Heart right ventricle (tissue), 16 donors: ENCODE measurements at regions not wholly inside any gene's neighbourhood (a gene's known extent, or its start where the extent isn't known, plus 50 kb on each side); places are given as distances from the start of the nearest gene placed in this dataset.

Source experiments
- ATAC-seq, 8 donors: fragments of 200-7000 bp; cut with Tn5 transposase; one replicate each; pipeline ENCODE4 v1.9.1; 2020; ENCODE audit warnings: mild to moderate bottlenecking in 8 of 8, moderate library complexity in 8 of 8, moderate number of reproducible peaks in 1 of 8
- DNase-seq, 2 donors: peaks; one replicate each; pipeline ENCODE4 v3.0.0-alpha.2; 2020
- H3K27ac ChIP-seq, 10 donors: fragments of 200-600 bp; sonication (generic) in 2 of 10; one replicate each; pipeline versions ENCODE4 v1.5.0 to v1.8.0; 2020 to 2022; ENCODE audit warnings: mild to moderate bottlenecking in 3 of 10
- H3K27me3 ChIP-seq, 7 donors: fragments of 200-600 bp; one replicate each; pipeline ENCODE4 v1.8.0; 2021 to 2022; ENCODE audit warnings: mild to moderate bottlenecking in 2 of 7
- H3K36me3 ChIP-seq, 9 donors: fragments of 200-600 bp; sonication (generic) in 1 of 9; one replicate each; pipeline versions ENCODE4 v1.5.0 to v1.8.0; 2020 to 2022; ENCODE audit warnings: mild to moderate bottlenecking in 2 of 9
- H3K4me1 ChIP-seq, 9 donors: fragments of 200-600 bp; sonication (generic) in 1 of 9; one replicate each; pipeline versions ENCODE4 v1.5.0 to v1.8.0; 2020 to 2022; ENCODE audit warnings: mild to moderate bottlenecking in 4 of 9
- H3K4me3 ChIP-seq, 10 donors: fragments of 200-600 bp; sonication (generic) in 2 of 10; one replicate each; pipeline versions ENCODE4 v1.5.0 to v1.8.0; 2020 to 2022; ENCODE audit warnings: mild to moderate bottlenecking in 7 of 10, moderate library complexity in 2 of 10
- H3K9me3 ChIP-seq, 11 donors: fragments of 200-600 bp in 10 of 11; sonication (generic) in 2 of 11; one replicate each; pipeline versions ENCODE4 v1.5.0 to v1.8.0; 2013 to 2022; ENCODE audit warnings: mild to moderate bottlenecking in 2 of 11, control low read depth in 1 of 11, moderate library complexity in 1 of 11
- CTCF ChIP-seq, 9 donors: fragments of 200-600 bp; sonication (generic) in 2 of 9; IDR thresholded peaks; one replicate each; pipeline versions ENCODE4 v1.5.0 to v1.8.0; 2021 to 2022; ENCODE audit warnings: antibody characterized with exemption in 9 of 9, mild to moderate bottlenecking in 5 of 9, moderate library complexity in 1 of 9
- WGBS, 2 donors: extraction: QIAGEN DNeasy Blood & Tissue Kit; methylation state at CpG; one replicate each; pipeline ENCODE4 v1.1.7; 2013; ENCODE audit warnings: inconsistent platforms in 1 of 2; 5-methylcytosine and 5-hydroxymethylcytosine counted together
- intact Hi-C, 10 donors: fragments of 100-400 bp; cut with DNase I; formaldehyde crosslinking; loops; one replicate each; pipeline versions ENCODE4 v1.11.1 to v1.14.2; 2022
- donor health status: Arrhythmogenic right ventricular cardiomyopathy.
- donor health status: ischemic (EF 13 %, LVEDD 7.1; RV severe dilation, severe dysfunction).
- donor health status: healthy with polysubstance abuse.
- donor health status: DM: no; HTN: yes; CAD: no.
- donor health status: DM: no; HTN: no; CAD: no.
- donor health status: ischemic (EF 25% LVEDD 6.9; RV normal size, moderate dysfunction).
- donor health status: ischemic (EF 25% LVEDD 5.7; RV mildly dilated, moderate dysfunction).
- donor health status: healthy.
- donor health status: DM: yes; HTN: yes; CAD: no.
- donor health status: Ischemic cardiomyopathy.
- donor health status: ischemic (EF 35%, LVEDD 5.7; RV mildly dilated, moderate dysfunction).
- donor health status: nonischemic (EF 11% LVEDD 7.7; RV severe dilation, severe dysfunction).
- donor health status: DM: yes; HTN: yes; CAD: no.
- donor health status: PGD.
- donor health status: ischemic (EF 29% LVEDD 5.4; RV normal size, mild dysfunction).
- donor health status: nonischemic (EF 23%, LVEDD 6.1; RV moderate dilation, normal function).

GRCh38 chr16:14347706-14348105 is 276.6 kb downstream of the MRTFB start:
- Histone ChIP-seq H3K27ac (peak overlapping the region; percentile 22 to 76 (median 66)), H3K4me3 (no peak overlapping the region), H3K27me3 (no peaks in the 10 kb centered on the region), H3K4me1 (peaks cover 0 to 11% (median 0%) of the 10 kb centered on the region in 9 donors), H3K36me3 (no peaks in the 10 kb centered on the region), H3K9me3 (peaks cover 0 to 12% (median 3%) of the 10 kb centered on the region in 11 donors)
- DNase-seq (peak; percentile 62 to 68), ATAC-seq (peak; percentile 67 to 98 (median 95))
- no peak for TF ChIP-seq CTCF (IDR thresholded peaks at IDR 0.05)
- 22 to 31% methylated on average over 12 of the region's 12 CpGs for whole genome bisulfite sequencing, 2 donors
- intact Hi-C loops: no loop called here

GRCh38 chr16:14346278-14347142 is 275.4 kb downstream of the MRTFB start:
- intact Hi-C loops: no loop called here
- H3K9me3 ChIP-seq: peaks cover 0 to 15% (median 3%) of the 10 kb centered on the region in 11 donors
- H3K36me3 ChIP-seq: no peaks in the 10 kb centered on the region
- peak overlapping the region in 2 of 10 donors; percentile 15 to 47 for H3K27ac ChIP-seq
- H3K4me3 ChIP-seq: no peak overlapping the region
- WGBS, 2 donors: 82 to 94% methylated on average over 9 of the region's 9 CpGs
- TF ChIP-seq CTCF (IDR thresholded peaks at IDR 0.05): no peak
- peaks cover 0 to 11% (median 0%) of the 10 kb centered on the region in 9 donors for H3K4me1 ChIP-seq
- ATAC-seq (no peak), DNase-seq (no peak)
- no peaks in the 10 kb centered on the region for H3K27me3 ChIP-seq

GRCh38 chr16:14345512-14346115 is 274.5 kb downstream of the MRTFB start:
- DNase-seq: peak in 1 of 2 donors; percentile 17
- intact Hi-C loops: no loop called here

More at GRCh38 chr16:14345512-14346115, 274.5 kb downstream of the MRTFB start:
- no peak for TF ChIP-seq CTCF (IDR thresholded peaks at IDR 0.05)
- H3K27ac ChIP-seq: no peak overlapping the region
- peak in 1 of 8 donors; percentile 41 for ATAC-seq
- no peak overlapping the region for H3K4me3 ChIP-seq
- WGBS, 2 donors: 82 to 86% methylated on average over 19 of the region's 19 CpGs
- H3K36me3 ChIP-seq: no peaks in the 10 kb centered on the region
- H3K4me1 ChIP-seq: peaks cover 0 to 11% (median 0%) of the 10 kb centered on the region in 9 donors
- H3K27me3 ChIP-seq: no peaks in the 10 kb centered on the region
- H3K9me3 ChIP-seq: peaks cover 0 to 17% (median 3%) of the 10 kb centered on the region in 11 donors
